ENCODE measurements at regions not wholly inside any gene's neighbourhood (a gene's known extent, or its start where the extent isn't known, plus 50 kb on each side); places are given as distances from the start of the nearest gene placed in this dataset.

DNA sequence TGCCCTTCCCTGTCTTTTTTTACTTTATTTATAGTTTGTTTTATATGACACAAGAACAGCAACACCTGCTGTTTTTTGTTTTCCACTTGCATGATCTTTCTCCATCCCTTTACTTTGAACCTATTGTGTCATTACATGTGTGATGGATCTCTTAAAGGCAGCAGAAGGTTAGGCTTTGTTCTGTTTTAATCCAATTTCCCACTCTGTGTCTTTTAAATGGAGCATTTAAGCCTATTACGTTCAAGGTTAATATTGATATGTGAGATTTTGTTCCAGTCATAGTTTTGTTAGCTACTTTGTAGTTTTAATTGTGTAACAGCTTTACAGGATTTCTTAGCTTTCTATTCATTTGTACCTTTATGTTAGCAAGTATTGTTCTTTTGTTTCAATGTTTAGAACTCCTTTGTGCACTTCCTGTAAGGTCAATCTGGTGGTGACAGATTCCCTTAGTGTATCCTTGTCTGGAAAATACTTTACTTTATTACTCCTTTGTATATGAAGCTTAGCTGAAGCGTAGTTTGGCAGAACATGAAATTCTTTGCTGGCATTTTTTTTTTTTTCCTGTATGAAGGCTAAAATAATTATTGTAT is 1443.0 kb upstream of the LRRTM1 start:
- DNase-seq: no peak

GRCh38 chr2:81739966-81740365 is 1435.4 kb upstream of the LRRTM1 start:
- no peak for DNase-seq

- DNase-seq: no peak
These were observed 1430.4 kb upstream of the LRRTM1 start for GRCh38 chr2:81734981-81735380.

DNA sequence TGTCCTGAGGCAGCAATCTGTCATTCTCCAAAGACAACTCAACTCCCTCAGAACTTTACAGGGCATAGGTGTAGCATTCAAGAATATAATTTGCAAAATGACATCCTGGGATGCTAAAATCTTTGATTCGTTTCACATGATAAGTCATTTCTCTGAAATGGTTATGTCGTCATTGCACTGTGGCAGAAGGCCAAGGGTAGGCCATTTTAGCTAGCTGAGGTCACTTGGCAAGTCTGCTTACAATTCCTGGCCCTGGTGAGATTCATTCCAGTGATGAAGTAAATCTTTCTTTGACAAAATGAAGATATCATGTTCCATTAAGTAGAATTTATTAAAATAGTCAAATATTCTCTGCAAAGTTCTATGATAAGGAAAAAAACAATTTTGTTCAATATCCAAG is 1410.3 kb upstream of the LRRTM1 start:
- no peak for DNase-seq

- no peak for DNase-seq
These were observed 1402.3 kb upstream of the LRRTM1 start for GRCh38 chr2:81706856-81707255.

- no peak for DNase-seq
These were observed 1399.3 kb upstream of the LRRTM1 start for GRCh38 chr2:81703831-81704230.

DNA sequence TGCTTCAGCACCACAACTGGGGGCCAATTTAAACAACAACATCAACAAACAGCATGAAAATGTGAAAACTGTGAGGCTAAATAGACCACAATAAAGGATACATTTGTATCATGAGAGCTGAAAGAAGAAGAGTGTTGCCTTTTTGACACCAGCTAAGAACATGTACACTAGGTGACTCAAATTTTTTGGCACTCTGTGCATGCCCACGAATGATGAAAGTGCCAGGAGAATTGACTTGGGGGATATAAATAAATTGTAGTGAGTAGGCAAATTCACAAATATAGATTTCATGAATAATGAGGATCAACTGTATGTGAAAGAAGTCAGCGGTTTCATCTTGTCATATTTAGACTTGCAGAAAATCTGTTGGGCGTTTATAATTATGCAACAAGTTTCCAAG is 1388.0 kb upstream of the LRRTM1 start:
- DNase-seq: no peak

DNA sequence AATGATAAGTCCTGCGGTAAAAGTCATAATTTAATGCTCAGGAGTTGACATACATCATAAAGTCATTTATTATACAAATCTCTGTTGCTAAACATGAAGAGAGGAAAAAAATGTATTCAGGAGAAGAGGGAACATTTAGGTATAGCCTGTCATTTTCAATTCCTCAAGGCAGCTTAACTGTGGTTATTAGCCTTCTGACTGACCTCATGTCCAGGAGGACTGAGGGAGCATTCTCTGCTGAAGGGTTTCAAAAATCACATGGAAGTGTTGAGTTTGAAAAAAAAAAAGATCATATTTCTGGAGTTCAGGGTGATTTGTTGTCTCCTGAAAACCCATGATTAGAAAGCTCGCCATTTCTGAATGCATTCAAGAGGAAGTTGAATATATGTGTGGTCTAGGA is 1371.1 kb upstream of the LRRTM1 start:
- DNase-seq: no peak

DNA sequence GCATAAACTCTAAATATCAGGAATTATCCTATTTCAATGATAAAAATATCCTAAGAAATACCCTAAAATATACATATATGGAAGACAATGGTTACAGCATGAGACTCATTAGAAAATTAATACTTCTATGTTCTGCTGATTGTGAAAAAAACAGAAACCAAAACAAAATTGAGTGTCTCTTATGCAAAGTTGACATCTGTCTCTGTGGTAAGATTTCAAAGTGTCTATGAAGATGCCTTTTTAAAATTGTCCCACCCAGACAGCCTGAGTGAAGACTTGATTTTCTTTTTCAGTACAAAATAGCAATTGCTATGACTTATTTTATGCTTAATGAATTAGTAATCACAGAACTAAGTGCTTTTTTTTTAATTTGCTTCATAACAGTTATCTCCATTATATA is 1368.4 kb upstream of the LRRTM1 start:
- DNase-seq: no peak

DNA sequence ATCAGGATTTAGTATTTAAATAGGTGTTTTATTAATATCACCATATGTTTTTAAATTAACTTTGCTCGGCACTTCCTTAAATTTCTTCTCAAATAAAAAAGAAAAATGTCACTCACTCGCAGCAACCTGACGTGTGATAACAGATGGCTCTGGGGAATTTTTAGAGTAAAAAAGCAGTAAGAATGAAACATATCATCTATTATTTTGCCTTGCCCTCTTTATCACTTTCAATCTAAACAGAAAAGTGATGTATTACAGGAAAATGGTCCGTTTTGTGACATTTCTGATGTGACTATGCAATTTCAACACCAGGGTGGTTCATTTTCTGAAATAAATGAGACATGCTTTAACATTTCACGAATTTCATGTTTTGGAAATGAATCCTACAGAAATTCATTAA is 1368.0 kb upstream of the LRRTM1 start:
- DNase-seq: no peak

DNA sequence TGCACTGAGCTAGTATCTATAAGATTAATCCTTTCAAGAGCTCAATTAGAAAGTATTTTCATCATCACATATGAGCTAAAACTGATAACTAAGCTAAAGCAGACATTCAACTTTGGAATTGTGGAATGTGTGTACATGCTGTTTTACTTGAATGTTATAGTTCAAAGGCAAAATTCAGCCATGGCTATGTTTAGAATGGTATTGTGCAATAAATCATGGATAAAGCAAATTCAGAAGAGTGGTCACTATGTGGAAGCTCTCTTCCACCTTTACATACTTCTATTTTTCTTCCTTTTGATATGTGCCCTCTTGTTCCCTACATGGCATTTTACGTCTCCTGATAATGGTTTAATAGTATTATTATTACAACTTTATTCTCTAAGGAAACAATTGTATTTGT is 1366.3 kb upstream of the LRRTM1 start:
- no peak for DNase-seq

DNA sequence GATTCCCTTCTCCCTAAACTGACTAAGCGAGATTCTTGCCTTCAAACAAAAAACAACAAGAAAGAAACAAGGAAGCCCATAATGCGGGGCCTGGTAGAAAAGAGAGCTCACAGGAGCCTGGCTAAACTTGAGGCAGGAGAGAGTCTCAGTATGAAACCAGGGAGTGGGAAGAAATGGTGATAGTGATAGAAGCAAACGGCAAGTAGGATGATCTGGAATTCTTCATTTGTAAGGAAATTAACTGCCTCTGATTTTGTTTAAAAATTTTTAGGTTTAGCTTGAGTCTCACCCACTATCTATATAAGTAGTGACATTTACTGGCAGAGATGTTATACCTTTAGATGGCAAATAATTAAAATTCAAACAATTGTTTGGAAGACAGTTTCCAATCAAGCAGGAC is 1356.5 kb upstream of the LRRTM1 start:
- DNase-seq: no peak

DNA sequence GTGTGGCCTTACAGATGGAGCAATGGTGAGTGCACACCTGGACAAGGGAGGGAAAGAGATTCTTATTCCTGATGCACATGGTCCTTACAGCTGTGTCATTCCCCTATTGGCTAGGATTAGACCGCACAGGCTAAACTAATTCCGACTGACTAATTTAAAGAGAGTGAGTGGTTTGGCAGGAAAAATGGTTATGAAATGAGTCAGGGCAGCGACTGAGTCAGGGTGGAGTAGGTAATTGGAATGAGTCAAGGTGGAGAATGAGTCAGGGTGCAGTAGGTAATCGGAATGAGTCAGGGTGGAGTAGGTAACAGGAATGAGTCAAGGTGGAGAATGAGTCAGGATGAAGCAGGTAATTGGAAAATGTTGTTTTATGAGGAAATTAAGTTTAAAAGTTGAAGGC is 1353.7 kb upstream of the LRRTM1 start:
- DNase-seq: no peak

GRCh38 chr2:81650048-81650971 is 1345.8 kb upstream of the LRRTM1 start:
- DNase-seq: no peak

- no peak for DNase-seq
These were observed 1344.3 kb upstream of the LRRTM1 start for GRCh38 chr2:81648806-81649205.

GRCh38 chr2:81648370-81648769 is 1343.8 kb upstream of the LRRTM1 start:
- no peak for DNase-seq

DNA sequence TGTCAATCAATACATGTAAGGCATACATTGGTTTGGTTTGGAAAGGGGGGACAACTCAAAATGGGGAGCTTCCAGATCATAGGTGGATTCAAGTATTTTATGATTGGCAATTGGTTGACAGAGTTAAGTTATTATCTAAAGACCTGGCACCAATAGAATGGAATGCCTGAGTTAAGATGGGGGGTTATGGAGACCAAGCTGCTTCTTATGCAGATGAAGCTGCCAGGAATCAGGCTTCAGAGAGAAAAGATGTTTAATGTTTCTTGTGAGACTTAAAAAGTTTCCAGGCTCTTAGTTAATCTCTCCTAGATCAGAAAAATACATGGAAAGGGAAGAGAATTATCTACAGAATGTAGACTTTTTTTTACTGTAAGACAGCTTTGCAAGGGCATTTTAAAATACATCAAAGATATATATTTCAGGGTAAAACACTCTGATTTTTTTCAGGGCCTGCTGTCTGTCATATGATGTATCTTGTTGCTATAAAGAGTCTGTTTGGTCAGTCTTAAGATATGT is 1343.2 kb upstream of the LRRTM1 start:
- DNase-seq: no peak

DNA sequence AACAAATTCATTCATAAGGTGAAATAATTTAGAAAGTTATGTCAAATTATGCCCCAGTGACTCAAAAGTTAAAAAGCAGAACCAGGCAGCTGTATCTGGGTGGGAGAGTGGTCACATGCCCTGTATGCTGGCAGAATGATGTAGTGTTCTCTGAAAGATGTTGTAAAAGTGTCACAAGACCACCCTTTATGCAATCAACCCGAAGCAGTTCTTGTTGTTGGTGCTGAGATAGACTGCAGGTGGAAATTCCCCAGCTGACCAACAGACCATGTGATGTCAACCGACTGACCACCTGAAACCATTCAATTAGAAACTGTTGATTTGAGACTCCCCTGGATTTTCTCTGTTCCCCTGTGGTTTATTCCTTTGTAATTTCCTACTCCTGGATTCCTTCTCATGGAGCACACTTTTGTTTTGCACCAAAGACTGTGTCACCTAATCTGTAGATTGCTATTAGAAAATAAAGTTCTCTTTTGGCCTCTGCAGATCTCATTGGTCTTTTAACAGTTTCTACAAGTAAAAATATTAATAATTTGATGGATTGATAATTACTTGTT is 1341.3 kb upstream of the LRRTM1 start:
- no peak for DNase-seq

- no peak for DNase-seq
These were observed 1339.6 kb upstream of the LRRTM1 start for GRCh38 chr2:81644189-81644588.

DNA sequence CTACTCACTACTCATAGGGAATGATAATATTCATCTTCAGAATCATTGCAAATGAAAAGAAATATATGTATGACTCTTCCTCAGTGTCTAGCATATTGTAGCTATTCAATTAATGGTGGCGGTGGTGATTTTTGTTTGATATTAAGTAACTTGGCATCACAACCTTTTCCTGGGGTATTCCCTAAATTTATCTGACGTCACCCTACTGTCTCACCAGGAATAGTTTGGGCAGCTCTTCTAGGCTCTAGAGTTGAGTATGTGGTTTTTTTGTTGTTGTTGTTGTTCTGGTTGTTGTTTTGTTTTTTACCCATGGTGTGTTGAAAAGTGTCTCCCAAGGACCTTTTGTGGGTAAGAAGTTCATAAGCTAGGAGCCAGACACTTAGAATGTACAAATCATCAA is 1320.3 kb upstream of the LRRTM1 start:
- DNase-seq: no peak

DNA sequence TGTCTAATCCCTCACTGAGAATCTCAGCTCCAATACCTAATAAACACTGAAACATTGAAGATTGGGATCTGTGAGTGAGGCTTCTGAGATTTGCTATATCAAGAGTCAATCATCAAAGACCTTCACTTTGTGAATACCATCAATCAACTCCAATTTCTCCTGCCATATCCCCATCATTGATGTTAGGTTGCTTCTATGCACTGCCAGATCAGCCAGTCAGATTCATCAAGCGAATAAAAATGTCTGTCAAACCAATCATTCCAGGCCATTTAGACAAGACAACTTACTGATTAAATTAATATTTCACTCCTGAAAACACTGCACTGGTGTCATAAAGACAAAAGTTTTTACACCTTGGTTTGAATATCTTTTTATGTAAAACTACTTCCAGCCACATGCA is 1295.5 kb upstream of the LRRTM1 start:
- no peak for DNase-seq

GRCh38 chr2:81598453-81598852 is 1293.9 kb upstream of the LRRTM1 start:
- DNase-seq: no peak

DNA sequence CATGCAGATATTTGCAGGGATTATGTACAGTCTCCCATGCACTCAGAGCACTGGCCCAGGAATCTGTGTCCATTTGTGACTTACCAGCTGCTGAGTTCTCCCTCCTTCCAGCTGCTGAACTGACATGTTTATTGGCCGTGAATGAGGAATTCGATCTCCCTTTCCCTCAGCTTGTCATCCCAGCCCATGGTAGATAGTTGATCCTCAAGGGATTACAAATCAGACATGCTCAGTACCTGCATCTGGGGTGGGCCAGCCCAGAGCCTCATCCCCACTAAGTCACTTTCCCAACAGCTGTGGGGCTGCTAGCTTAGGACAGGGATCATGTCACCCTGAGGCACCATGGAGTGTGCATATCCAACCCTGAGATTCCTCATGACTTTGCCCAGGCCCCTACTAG is 1284.9 kb upstream of the LRRTM1 start:
- DNase-seq: no peak
